ENCODE measurements at regions not wholly inside any gene's neighbourhood (a gene's known extent, or its start where the extent isn't known, plus 50 kb on each side); places are given as distances from the start of the nearest gene placed in this dataset.

DNA sequence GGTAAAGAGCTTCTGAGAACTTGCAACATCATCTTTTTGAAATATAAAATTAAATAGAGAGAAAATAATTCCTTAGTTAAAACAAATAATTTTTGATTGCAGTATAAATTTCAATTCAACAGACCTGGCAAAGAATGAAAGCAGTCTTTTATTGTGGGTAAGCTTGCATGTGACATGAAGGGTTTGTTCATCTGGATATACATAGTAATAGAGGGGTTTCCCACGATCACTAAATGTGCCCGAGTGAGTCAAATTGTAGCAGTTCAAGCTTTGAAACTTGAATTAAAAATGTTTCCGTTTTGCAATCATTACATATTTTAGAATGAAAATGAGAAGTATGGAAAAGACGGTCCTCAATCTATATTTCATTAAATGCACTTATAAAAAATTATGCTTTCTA, 658.4 kb upstream of the MBL2 start:
- no peak overlapping the region for H3K18ac ChIP-seq (ENCODE audit: low read depth in 1 of 2, low read length in 2 of 2)
- no peak for DNase-seq
- no peak overlapping the region for H4K91ac ChIP-seq (ENCODE audit: low read length)
- H2BK15ac ChIP-seq (ENCODE audit: low read depth, poor library complexity, severe bottlenecking) = no peak overlapping the region
- H3K27ac ChIP-seq (ENCODE audit: low read length, poor library complexity, severe bottlenecking) = no peak overlapping the region
- H2BK12ac ChIP-seq (ENCODE audit: low read length in 2 of 2) = no peak overlapping the region
- no peak overlapping the region for H2AK5ac ChIP-seq (ENCODE audit: low read length, severe bottlenecking)
- H3K9me3 ChIP-seq (ENCODE audit: control insufficient read depth, low read length) = no peaks in the 10 kb centered on the region
- H3K4me3 ChIP-seq (ENCODE audit: insufficient read depth in 1 of 2, low read depth in 1 of 2, low read length in 2 of 2) = no peak overlapping the region
- H2BK5ac ChIP-seq (ENCODE audit: low read depth, low read length, poor library complexity, severe bottlenecking) = no peak overlapping the region
- H2BK120ac ChIP-seq (ENCODE audit: low read depth, low read length) = no peak overlapping the region
- H3K79me1 ChIP-seq (replicated peaks; ENCODE audit: low read length, poor library complexity, severe bottlenecking) = no peaks in the 10 kb centered on the region
- WGBS = 96% methylated on average over 2 of the region's 4 CpGs
- no peak overlapping the region for H3K9ac ChIP-seq (ENCODE audit: low read length)
- no peak overlapping the region for H3K4ac ChIP-seq (ENCODE audit: low read depth in 1 of 2, low read length in 2 of 2)
- H3K4me2 ChIP-seq (ENCODE audit: low read length, poor library complexity, severe bottlenecking) = no peak overlapping the region
- no peaks in the 10 kb centered on the region for H3K4me1 ChIP-seq (ENCODE audit: control insufficient read depth, insufficient read depth, low read depth, low read length)
- H3K23ac ChIP-seq (ENCODE audit: low read length in 2 of 2) = no peak overlapping the region
- no peaks in the 10 kb centered on the region for H3K27me3 ChIP-seq (ENCODE audit: control insufficient read depth in 1 of 2, insufficient read depth in 1 of 2, low read length in 2 of 2)
- H4K8ac ChIP-seq (ENCODE audit: low read length) = no peak overlapping the region
- H3K36me3 ChIP-seq (ENCODE audit: control insufficient read depth in 1 of 2, insufficient read depth in 2 of 2, low read depth in 1 of 2, low read length in 2 of 2) = no peaks in the 10 kb centered on the region
- H2AFZ ChIP-seq (ENCODE audit: low read depth, low read length) = no peak overlapping the region
- no peak overlapping the region for H3K14ac ChIP-seq (ENCODE audit: low read length in 2 of 2)

DNA sequence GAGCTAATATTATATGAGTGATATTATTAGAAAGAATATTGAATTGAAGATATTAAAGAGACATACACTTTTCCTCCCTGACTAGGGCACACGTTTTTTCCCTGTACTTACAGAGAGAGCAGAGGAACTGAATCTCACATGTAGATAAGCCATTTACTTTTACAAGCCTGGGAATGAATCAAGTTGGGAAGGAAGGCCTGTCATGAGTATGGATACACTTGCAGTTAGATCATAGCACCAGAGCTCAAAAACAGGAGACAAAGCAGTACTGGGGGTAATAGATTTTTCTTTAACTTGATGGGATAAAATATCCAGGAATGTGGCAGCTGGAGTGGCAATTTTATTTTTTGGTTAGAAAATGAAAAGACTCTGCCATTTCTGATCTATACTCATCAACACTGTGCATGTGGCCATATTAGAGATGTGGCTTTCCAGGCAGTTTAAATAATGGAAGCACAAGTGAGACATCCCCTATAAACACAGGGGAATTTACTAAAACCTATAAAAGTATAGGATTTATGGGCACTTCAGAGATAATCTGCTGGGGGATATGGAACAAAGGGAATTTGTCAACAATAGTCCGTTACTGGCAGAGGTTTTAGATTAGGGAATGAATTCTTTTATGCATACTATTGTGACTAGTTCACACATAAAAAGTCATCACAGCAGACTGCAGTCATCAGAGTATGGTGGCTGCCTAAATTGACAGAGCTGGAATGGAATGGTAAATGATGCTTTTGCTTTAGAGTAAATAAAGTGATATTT, 657.7 kb upstream of the MBL2 start:
- Histone ChIP-seq H3K27ac (ENCODE audit: low read length, poor library complexity, severe bottlenecking) (no peak overlapping the region), H3K9me3 (ENCODE audit: control insufficient read depth, low read length) (no peaks in the 10 kb centered on the region), H3K4me2 (ENCODE audit: low read length, poor library complexity, severe bottlenecking) (no peak overlapping the region), H4K91ac (ENCODE audit: low read length) (no peak overlapping the region), H3K27me3 (ENCODE audit: control insufficient read depth in 1 of 2, insufficient read depth in 1 of 2, low read length in 2 of 2) (no peaks in the 10 kb centered on the region), H2AFZ (ENCODE audit: low read depth, low read length) (no peak overlapping the region), H3K23ac (ENCODE audit: low read length in 2 of 2) (no peak overlapping the region), H3K79me1 (replicated peaks; ENCODE audit: low read length, poor library complexity, severe bottlenecking) (no peaks in the 10 kb centered on the region), H3K18ac (ENCODE audit: low read depth in 1 of 2, low read length in 2 of 2) (no peak overlapping the region), H2AK5ac (ENCODE audit: low read length, severe bottlenecking) (no peak overlapping the region), H3K9ac (ENCODE audit: low read length) (no peak overlapping the region), H3K4ac (ENCODE audit: low read depth in 1 of 2, low read length in 2 of 2) (no peak overlapping the region), H3K4me1 (ENCODE audit: control insufficient read depth, insufficient read depth, low read depth, low read length) (no peaks in the 10 kb centered on the region), H2BK15ac (ENCODE audit: low read depth, poor library complexity, severe bottlenecking) (no peak overlapping the region), H4K8ac (ENCODE audit: low read length) (no peak overlapping the region), H2BK5ac (ENCODE audit: low read depth, low read length, poor library complexity, severe bottlenecking) (no peak overlapping the region), H3K4me3 (ENCODE audit: insufficient read depth in 1 of 2, low read depth in 1 of 2, low read length in 2 of 2) (no peak overlapping the region), H3K14ac (ENCODE audit: low read length in 2 of 2) (no peak overlapping the region), H2BK12ac (ENCODE audit: low read length in 2 of 2) (no peak overlapping the region), H3K36me3 (ENCODE audit: control insufficient read depth in 1 of 2, insufficient read depth in 2 of 2, low read depth in 1 of 2, low read length in 2 of 2) (no peaks in the 10 kb centered on the region), H2BK120ac (ENCODE audit: low read depth, low read length) (no peak overlapping the region)
- no peak for DNase-seq
- WGBS = 0% methylated on average over 1 of the region's 2 CpGs

DNA sequence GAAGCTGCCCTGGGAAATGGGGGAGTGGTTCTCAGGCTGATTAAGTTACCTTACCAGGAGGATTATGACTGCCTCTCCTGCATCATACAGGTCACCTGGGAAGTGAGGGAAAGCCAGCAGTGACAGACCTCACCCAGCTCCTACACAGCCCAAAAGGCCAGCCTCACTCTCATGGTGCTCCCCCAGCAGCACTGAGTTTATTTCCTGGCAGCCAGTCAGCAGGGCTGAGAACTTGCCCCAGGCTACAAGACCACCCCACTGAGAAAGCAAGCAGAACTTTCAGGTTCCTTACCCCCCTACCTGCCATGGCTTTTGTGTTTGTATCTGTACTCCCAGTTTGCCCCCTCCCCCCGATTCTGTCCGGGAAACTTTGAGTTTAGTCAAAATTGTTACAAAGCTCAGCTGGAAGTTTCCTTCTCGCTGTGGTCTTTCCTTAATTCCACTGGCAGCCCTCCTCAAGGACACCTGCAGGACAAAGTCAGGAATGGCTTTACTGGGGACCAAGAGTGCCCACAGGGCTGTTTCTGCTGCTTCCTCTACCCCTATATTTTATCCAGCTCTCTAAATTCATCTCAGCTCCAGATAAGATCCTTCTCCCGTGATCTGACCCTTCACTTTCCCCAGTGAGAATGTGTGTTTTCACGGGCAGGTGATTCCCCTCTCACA, 649.8 kb upstream of the MBL2 start:
- no peaks in the 10 kb centered on the region for H3K79me1 ChIP-seq (replicated peaks; ENCODE audit: low read length, poor library complexity, severe bottlenecking)
- H3K4ac ChIP-seq (ENCODE audit: low read depth in 1 of 2, low read length in 2 of 2) = no peak overlapping the region
- no peak overlapping the region for H2BK12ac ChIP-seq (ENCODE audit: low read length in 2 of 2)
- H4K91ac ChIP-seq (ENCODE audit: low read length) = no peak overlapping the region
- H4K8ac ChIP-seq (ENCODE audit: low read length) = no peak overlapping the region
- H3K4me1 ChIP-seq (ENCODE audit: control insufficient read depth, insufficient read depth, low read depth, low read length) = no peaks in the 10 kb centered on the region
- no peak overlapping the region for H2BK15ac ChIP-seq (ENCODE audit: low read depth, poor library complexity, severe bottlenecking)
- no peak overlapping the region for H2BK120ac ChIP-seq (ENCODE audit: low read depth, low read length)
- no peak overlapping the region for H2AFZ ChIP-seq (ENCODE audit: low read depth, low read length)
- no peak for DNase-seq
- no peak overlapping the region for H2BK5ac ChIP-seq (ENCODE audit: low read depth, low read length, poor library complexity, severe bottlenecking)
- H3K36me3 ChIP-seq (ENCODE audit: control insufficient read depth in 1 of 2, insufficient read depth in 2 of 2, low read depth in 1 of 2, low read length in 2 of 2) = no peaks in the 10 kb centered on the region
- WGBS = 86% methylated on average over 5 of the region's 5 CpGs
- H3K18ac ChIP-seq (ENCODE audit: low read depth in 1 of 2, low read length in 2 of 2) = no peak overlapping the region
- no peak overlapping the region for H2AK5ac ChIP-seq (ENCODE audit: low read length, severe bottlenecking)
- no peaks in the 10 kb centered on the region for H3K27me3 ChIP-seq (ENCODE audit: control insufficient read depth in 1 of 2, insufficient read depth in 1 of 2, low read length in 2 of 2)
- no peak overlapping the region for H3K4me2 ChIP-seq (ENCODE audit: low read length, poor library complexity, severe bottlenecking)
- no peak overlapping the region for H3K23ac ChIP-seq (ENCODE audit: low read length in 2 of 2)
- H3K4me3 ChIP-seq (ENCODE audit: insufficient read depth in 1 of 2, low read depth in 1 of 2, low read length in 2 of 2) = no peak overlapping the region
- no peak overlapping the region for H3K9ac ChIP-seq (ENCODE audit: low read length)
- H3K9me3 ChIP-seq (ENCODE audit: control insufficient read depth, low read length) = peaks cover 4% of the 10 kb centered on the region
- peak overlapping the region in 1 of 2 experiments; percentile 28 for H3K14ac ChIP-seq (ENCODE audit: low read length in 2 of 2)
- no peak overlapping the region for H3K27ac ChIP-seq (ENCODE audit: low read length, poor library complexity, severe bottlenecking)

DNA sequence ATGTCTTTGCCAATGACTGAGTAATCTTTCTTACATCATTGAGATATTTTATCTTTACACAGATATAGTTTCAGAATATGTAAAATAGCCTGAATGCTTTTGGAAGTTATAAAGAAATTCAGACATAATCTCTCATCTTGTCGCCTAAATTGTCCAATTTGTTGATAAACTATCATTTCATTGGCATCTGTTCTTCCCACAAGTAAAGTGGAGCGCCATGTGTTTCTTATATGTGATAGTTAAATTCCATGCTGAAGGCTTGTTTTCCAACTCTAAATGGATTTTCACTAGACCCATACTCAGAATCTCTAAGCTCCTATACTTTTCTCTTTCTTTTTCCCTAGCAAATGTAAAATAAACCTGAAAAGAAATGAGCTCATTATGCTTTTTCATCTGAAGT, 640.1 kb upstream of the MBL2 start:
- no peak overlapping the region for H2AFZ ChIP-seq (ENCODE audit: low read depth, low read length)
- 100% methylated on average over 1 of the region's 2 CpGs for WGBS
- no peak overlapping the region for H3K4me3 ChIP-seq (ENCODE audit: insufficient read depth in 1 of 2, low read depth in 1 of 2, low read length in 2 of 2)
- H3K18ac ChIP-seq (ENCODE audit: low read depth in 1 of 2, low read length in 2 of 2) = no peak overlapping the region
- H3K36me3 ChIP-seq (ENCODE audit: control insufficient read depth in 1 of 2, insufficient read depth in 2 of 2, low read depth in 1 of 2, low read length in 2 of 2) = no peaks in the 10 kb centered on the region
- H4K91ac ChIP-seq (ENCODE audit: low read length) = no peak overlapping the region
- H3K79me1 ChIP-seq (replicated peaks; ENCODE audit: low read length, poor library complexity, severe bottlenecking) = no peaks in the 10 kb centered on the region
- no peak overlapping the region for H2BK12ac ChIP-seq (ENCODE audit: low read length in 2 of 2)
- no peak overlapping the region for H3K23ac ChIP-seq (ENCODE audit: low read length in 2 of 2)
- no peaks in the 10 kb centered on the region for H3K27me3 ChIP-seq (ENCODE audit: control insufficient read depth in 1 of 2, insufficient read depth in 1 of 2, low read length in 2 of 2)
- H2BK5ac ChIP-seq (ENCODE audit: low read depth, low read length, poor library complexity, severe bottlenecking) = no peak overlapping the region
- H2BK15ac ChIP-seq (ENCODE audit: low read depth, poor library complexity, severe bottlenecking) = no peak overlapping the region
- H3K27ac ChIP-seq (ENCODE audit: low read length, poor library complexity, severe bottlenecking) = no peak overlapping the region
- no peak overlapping the region for H3K4ac ChIP-seq (ENCODE audit: low read depth in 1 of 2, low read length in 2 of 2)
- DNase-seq = no peak
- H2AK5ac ChIP-seq (ENCODE audit: low read length, severe bottlenecking) = no peak overlapping the region
- peaks cover 3% of the 10 kb centered on the region for H3K9me3 ChIP-seq (ENCODE audit: control insufficient read depth, low read length)
- H4K8ac ChIP-seq (ENCODE audit: low read length) = no peak overlapping the region
- H3K9ac ChIP-seq (ENCODE audit: low read length) = no peak overlapping the region
- H3K4me2 ChIP-seq (ENCODE audit: low read length, poor library complexity, severe bottlenecking) = no peak overlapping the region
- H2BK120ac ChIP-seq (ENCODE audit: low read depth, low read length) = no peak overlapping the region
- no peaks in the 10 kb centered on the region for H3K4me1 ChIP-seq (ENCODE audit: control insufficient read depth, insufficient read depth, low read depth, low read length)
- H3K14ac ChIP-seq (ENCODE audit: low read length in 2 of 2) = no peak overlapping the region

Measured in mesenchymal stem cell (in vitro differentiated cells and primary cell).